ENCODE measurements at regions not wholly inside any gene's neighbourhood (a gene's known extent, or its start where the extent isn't known, plus 50 kb on each side); places are given as distances from the start of the nearest gene placed in this dataset.

- TF ChIP-seq CTCF (IDR thresholded peaks at IDR 0.05; ENCODE audit: extremely low read depth in 1 of 2, insufficient read depth in 1 of 2, low read depth in 1 of 2, low read length in 2 of 2) (no peak), FOS (IDR thresholded peaks at IDR 0.05; ENCODE audit: borderline replicate concordance, insufficient read depth, low read length) (no peak), POLR2A (IDR thresholded peaks at IDR 0.05; ENCODE audit: low read depth, low read length) (no peak), EZH2 (IDR thresholded peaks at IDR 0.05; ENCODE audit: borderline replicate concordance, low read depth, low read length, severe bottlenecking) (no peak)
Measured at GRCh38 chrX:125926295-125926694, 239.8 kb downstream of the DCAF12L2 start.
